Neutrophil (primary cell): ENCODE measurements at regions not wholly inside any gene's neighbourhood (a gene's known extent, or its start where the extent isn't known, plus 50 kb on each side); places are given as distances from the start of the nearest gene placed in this dataset.

Source experiments
- H3K27ac ChIP-seq: fragments of 200-600 bp; sonication (generic); 2 replicates; pipeline ENCODE4 v1.5.1; 2016; ENCODE audit warnings: mild to moderate bottlenecking, moderate library complexity
- H3K27me3 ChIP-seq: fragments of 200-600 bp; sonication (generic); 2 replicates; pipeline ENCODE4 v1.6.0; 2016; ENCODE audit warnings: mild to moderate bottlenecking
- H3K36me3 ChIP-seq: fragments of 200-600 bp; sonication (generic); 2 replicates; pipeline ENCODE4 v1.5.1; 2017
- H3K4me1 ChIP-seq, 2 experiments: fragments of 200-600 bp in 1 of 2; sonication (generic) in 1 of 2; 1 replicate in 1 of 2; 2 replicates in 1 of 2; pipeline versions ENCODE4 v1.5.1 to v1.6.1; 2013 to 2016; ENCODE audit warnings: low read depth in 1 of 2, low read length in 1 of 2, mild to moderate bottlenecking in 1 of 2, moderate library complexity in 1 of 2; ENCODE audit not compliant: control insufficient read depth in 1 of 2, insufficient read depth in 1 of 2
- H3K4me3 ChIP-seq, 2 experiments: fragments of 200-600 bp in 1 of 2; sonication (generic) in 1 of 2; 1 replicate in 1 of 2; 2 replicates in 1 of 2; pipeline ENCODE4 v1.5.1; 2013 to 2016; ENCODE audit warnings: low read depth in 1 of 2, low read length in 1 of 2, mild to moderate bottlenecking in 1 of 2, moderate library complexity in 1 of 2
- H3K9me3 ChIP-seq: fragments of 200-600 bp; sonication (generic); 2 replicates; pipeline ENCODE4 v1.5.1; 2016
- TF ChIP-seq, protein P1 (sequence below): fragments of 200-600 bp; sonication (generic); IDR thresholded peaks from 2 replicates; pipeline ENCODE4 v1.5.1; 2016; ENCODE audit warnings: antibody characterized with exemption

GRCh38 chr10:123354521-123354920, 200.3 kb downstream of the BUB3 start:
- Histone ChIP-seq H3K27ac (no peak overlapping the region), H3K9me3 (no peaks in the 10 kb centered on the region), H3K36me3 (no peaks in the 10 kb centered on the region), H3K4me1 (no peaks in the 10 kb centered on the region), H3K27me3 (peaks cover 24% of the 10 kb centered on the region), H3K4me3 (no peak overlapping the region)
- TF ChIP-seq, protein P1, sequence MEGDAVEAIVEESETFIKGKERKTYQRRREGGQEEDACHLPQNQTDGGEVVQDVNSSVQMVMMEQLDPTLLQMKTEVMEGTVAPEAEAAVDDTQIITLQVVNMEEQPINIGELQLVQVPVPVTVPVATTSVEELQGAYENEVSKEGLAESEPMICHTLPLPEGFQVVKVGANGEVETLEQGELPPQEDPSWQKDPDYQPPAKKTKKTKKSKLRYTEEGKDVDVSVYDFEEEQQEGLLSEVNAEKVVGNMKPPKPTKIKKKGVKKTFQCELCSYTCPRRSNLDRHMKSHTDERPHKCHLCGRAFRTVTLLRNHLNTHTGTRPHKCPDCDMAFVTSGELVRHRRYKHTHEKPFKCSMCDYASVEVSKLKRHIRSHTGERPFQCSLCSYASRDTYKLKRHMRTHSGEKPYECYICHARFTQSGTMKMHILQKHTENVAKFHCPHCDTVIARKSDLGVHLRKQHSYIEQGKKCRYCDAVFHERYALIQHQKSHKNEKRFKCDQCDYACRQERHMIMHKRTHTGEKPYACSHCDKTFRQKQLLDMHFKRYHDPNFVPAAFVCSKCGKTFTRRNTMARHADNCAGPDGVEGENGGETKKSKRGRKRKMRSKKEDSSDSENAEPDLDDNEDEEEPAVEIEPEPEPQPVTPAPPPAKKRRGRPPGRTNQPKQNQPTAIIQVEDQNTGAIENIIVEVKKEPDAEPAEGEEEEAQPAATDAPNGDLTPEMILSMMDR: no peak

- Histone ChIP-seq H3K4me3 (no peak overlapping the region), H3K9me3 (no peaks in the 10 kb centered on the region), H3K36me3 (no peaks in the 10 kb centered on the region), H3K27me3 (peaks cover 24% of the 10 kb centered on the region), H3K4me1 (no peaks in the 10 kb centered on the region), H3K27ac (no peak overlapping the region)
- TF ChIP-seq, protein P1: no peak
Observed at GRCh38 chr10:123355748-123356481, 201.7 kb downstream of the BUB3 start.

- Histone ChIP-seq H3K4me1 (no peaks in the 10 kb centered on the region), H3K9me3 (no peaks in the 10 kb centered on the region), H3K27me3 (peaks cover 24% of the 10 kb centered on the region), H3K27ac (no peak overlapping the region), H3K36me3 (no peaks in the 10 kb centered on the region), H3K4me3 (no peak overlapping the region)
- TF ChIP-seq, protein P1: no peak
Observed at GRCh38 chr10:123356799-123357198, 202.6 kb downstream of the BUB3 start.

- TF ChIP-seq, protein P1: no peak
- no peaks in the 10 kb centered on the region for H3K9me3 ChIP-seq
Observed at GRCh38 chr10:123357421-123357930, 203.3 kb downstream of the BUB3 start.

GRCh38 chr10:123359539-123359938, 205.3 kb downstream of the BUB3 start:
- Histone ChIP-seq H3K4me1 (no peaks in the 10 kb centered on the region), H3K4me3 (no peak overlapping the region), H3K9me3 (no peaks in the 10 kb centered on the region), H3K27ac (no peak overlapping the region), H3K36me3 (no peaks in the 10 kb centered on the region), H3K27me3 (peaks cover 24% of the 10 kb centered on the region)
- TF ChIP-seq, protein P1: no peak

More at GRCh38 chr10:123357421-123357930, 203.3 kb downstream of the BUB3 start:
- H3K4me3 ChIP-seq: no peak overlapping the region
- H3K4me1 ChIP-seq: no peaks in the 10 kb centered on the region
- no peaks in the 10 kb centered on the region for H3K36me3 ChIP-seq
- peaks cover 24% of the 10 kb centered on the region for H3K27me3 ChIP-seq
- H3K27ac ChIP-seq: no peak overlapping the region
